H9 (cell line): ENCODE measurements at regions not wholly inside any gene's neighbourhood (a gene's known extent, or its start where the extent isn't known, plus 50 kb on each side); places are given as distances from the start of the nearest gene placed in this dataset.

Experiments used
- DNase-seq: peaks from one replicate; pipeline ENCODE4 v3.0.0-alpha.2; 2017
- H2AFZ ChIP-seq: one replicate; pipeline ENCODE4 v1.6.1; 2013; ENCODE audit warnings: mild to moderate bottlenecking, low read length, control low read depth, moderate library complexity
- H2AK5ac ChIP-seq: 2 replicates; pipeline ENCODE4 v1.6.1; 2013; ENCODE audit warnings: low read length, control low read depth, mixed read lengths; ENCODE audit not compliant: insufficient read length
- H2BK120ac ChIP-seq: one replicate; pipeline ENCODE4 v1.6.1; 2013; ENCODE audit warnings: low read depth, mild to moderate bottlenecking, low read length, control low read depth, inconsistent platforms; ENCODE audit not compliant: poor library complexity, severe bottlenecking
- H2BK12ac ChIP-seq: 2 replicates; pipeline ENCODE4 v1.6.1; 2013; ENCODE audit warnings: low read length, control low read depth, mixed read lengths, low read depth; ENCODE audit not compliant: insufficient read length
- H2BK15ac ChIP-seq: 2 replicates; pipeline ENCODE4 v1.6.1; 2013; ENCODE audit warnings: low read depth, low read length, control low read depth
- H2BK20ac ChIP-seq: one replicate; pipeline ENCODE4 v1.6.1; 2013; ENCODE audit warnings: low read depth, mild to moderate bottlenecking, low read length, control low read depth, inconsistent platforms; ENCODE audit not compliant: poor library complexity, severe bottlenecking
- H2BK5ac ChIP-seq: 2 replicates; pipeline ENCODE4 v1.6.1; 2013; ENCODE audit warnings: low read length, control low read depth, mixed read lengths; ENCODE audit not compliant: insufficient read length
- H3K14ac ChIP-seq: 2 replicates; pipeline ENCODE4 v1.6.1; 2013; ENCODE audit warnings: low read length, control low read depth; ENCODE audit not compliant: insufficient read depth
- H3K18ac ChIP-seq: 2 replicates; pipeline ENCODE4 v1.6.1; 2013; ENCODE audit warnings: low read depth, mild to moderate bottlenecking, mixed read lengths, low read length, control low read depth; ENCODE audit not compliant: insufficient read length
- H3K23ac ChIP-seq: 2 replicates; pipeline ENCODE4 v1.6.1; 2013; ENCODE audit warnings: low read length, control low read depth, mixed read lengths, low read depth; ENCODE audit not compliant: insufficient read length
- H3K23me2 ChIP-seq: 2 replicates; pipeline ENCODE4 v1.6.1; 2013; ENCODE audit warnings: low read depth, mild to moderate bottlenecking, mixed read lengths, low read length, control low read depth; ENCODE audit not compliant: insufficient read length, poor library complexity, severe bottlenecking
- H3K27ac ChIP-seq: 2 replicates; pipeline ENCODE4 v1.5.1; 2013; ENCODE audit warnings: low read length, control low read depth, mixed read lengths, low read depth; ENCODE audit not compliant: insufficient read length
- H3K27me3 ChIP-seq: 2 replicates; pipeline ENCODE4 v1.6.1; 2013; ENCODE audit warnings: low read length, control low read depth, inconsistent platforms; ENCODE audit not compliant: insufficient read depth
- H3K4ac ChIP-seq: 2 replicates; pipeline ENCODE4 v1.6.1; 2013; ENCODE audit warnings: low read depth, mild to moderate bottlenecking, control low read depth, inconsistent platforms, low read length, moderate library complexity
- H3K4me1 ChIP-seq: 2 replicates; pipeline ENCODE4 v1.6.1; 2013; ENCODE audit warnings: low read length, control low read depth, inconsistent platforms; ENCODE audit not compliant: insufficient read depth
- H3K4me2 ChIP-seq: 2 replicates; pipeline ENCODE4 v1.6.1; 2013; ENCODE audit warnings: low read length, control low read depth, mixed read lengths; ENCODE audit not compliant: insufficient read length, insufficient read depth
- H3K56ac ChIP-seq: 2 replicates; pipeline ENCODE4 v1.6.1; 2013; ENCODE audit warnings: low read depth, mild to moderate bottlenecking, mixed read lengths, low read length, control low read depth; ENCODE audit not compliant: insufficient read length
- H3K79me1 ChIP-seq: 2 replicates; pipeline ENCODE4 v1.6.1; 2013; ENCODE audit warnings: low read depth, mild to moderate bottlenecking, moderate library complexity, low read length, control low read depth, inconsistent platforms; ENCODE audit not compliant: insufficient read depth, poor library complexity, severe bottlenecking
- H3K79me2 ChIP-seq: 2 replicates; pipeline ENCODE4 v1.6.1; 2013; ENCODE audit warnings: low read length, control low read depth, inconsistent platforms; ENCODE audit not compliant: insufficient read depth
- H3K9ac ChIP-seq: 2 replicates; pipeline ENCODE4 v1.6.1; 2013; ENCODE audit warnings: low read length, control low read depth, mixed read lengths; ENCODE audit not compliant: insufficient read length; ENCODE audit errors: extremely low read depth
- H3K9me3 ChIP-seq: one replicate; pipeline ENCODE4 v1.6.1; 2013; ENCODE audit warnings: low read depth, low read length, inconsistent platforms; ENCODE audit not compliant: control insufficient read depth
- H3T11ph ChIP-seq: one replicate; pipeline ENCODE4 v1.6.1; 2013; ENCODE audit warnings: mild to moderate bottlenecking, low read length, control low read depth, inconsistent platforms
- H4K20me1 ChIP-seq: one replicate; pipeline ENCODE4 v1.6.1; 2013; ENCODE audit not compliant: control insufficient read depth, insufficient read length, insufficient read depth
- H4K5ac ChIP-seq: 2 replicates; pipeline ENCODE4 v1.6.1; 2013; ENCODE audit warnings: low read depth, mild to moderate bottlenecking, mixed read lengths, low read length, control low read depth; ENCODE audit not compliant: insufficient read length
- H4K8ac ChIP-seq: replicated peaks from 2 replicates; pipeline ENCODE4 v1.6.1; 2013; ENCODE audit warnings: low read length, control low read depth, mixed read lengths, low read depth; ENCODE audit not compliant: insufficient read length
- H4K91ac ChIP-seq: 2 replicates; pipeline ENCODE4 v1.6.1; 2013; ENCODE audit warnings: low read depth, mild to moderate bottlenecking, moderate library complexity, mixed read lengths, low read length, control low read depth; ENCODE audit not compliant: insufficient read length
- H3K27ac Mint-ChIP-seq, 3 experiments: 2 replicates in 2 of 3; 3 replicates in 1 of 3; pipeline ENCODE4 v1.8.0; 2020 to 2021; ENCODE audit warnings: mixed read lengths in 3 of 3, mild to moderate bottlenecking in 1 of 3, moderate library complexity in 1 of 3
- H3K27me3 Mint-ChIP-seq: 2 replicates; pipeline ENCODE4 v1.8.0; 2021; ENCODE audit warnings: low read depth, mild to moderate bottlenecking, moderate library complexity, mixed read lengths
- H3K36me3 Mint-ChIP-seq, 3 experiments: 2 replicates in 2 of 3; 3 replicates in 1 of 3; pipeline ENCODE4 v1.8.0; 2020 to 2021; ENCODE audit warnings: low read depth in 3 of 3, mixed read lengths in 3 of 3; ENCODE audit not compliant: insufficient read depth in 1 of 3
- H3K4me1 Mint-ChIP-seq, 2 experiments: 2 replicates each; pipeline ENCODE4 v1.8.0; 2020; ENCODE audit warnings: mixed read lengths in 2 of 2
- H3K4me3 Mint-ChIP-seq, 2 experiments: 2 replicates in 1 of 2; 3 replicates in 1 of 2; pipeline ENCODE4 v1.8.0; 2020 to 2021; ENCODE audit warnings: mild to moderate bottlenecking in 2 of 2, mixed read lengths in 2 of 2, moderate library complexity in 1 of 2
- H3K9me3 Mint-ChIP-seq, 2 experiments: 2 replicates in 1 of 2; 3 replicates in 1 of 2; pipeline ENCODE4 v1.8.0; 2020; ENCODE audit warnings: mild to moderate bottlenecking in 2 of 2, mixed read lengths in 2 of 2, moderate library complexity in 1 of 2
- WGBS: extraction: QIAGEN DNeasy Blood & Tissue Kit; methylation state at CpG from one replicate; pipeline ENCODE4 v1.1.7; 2013; ENCODE audit warnings: missing lambda C conversion rate, low lambda C conversion rate, mixed read lengths; ENCODE audit not compliant: insufficient read length; ENCODE audit errors: extremely low coverage; 5-methylcytosine and 5-hydroxymethylcytosine counted together
- TF ChIP-seq, protein P1 (sequence below): fragments of 200-600 bp; sonication (generic); conservative IDR thresholded peaks from 3 replicates; pipeline ENCODE4 v1.8.0; 2021; ENCODE audit warnings: antibody characterized with exemption, mild to moderate bottlenecking

DNA sequence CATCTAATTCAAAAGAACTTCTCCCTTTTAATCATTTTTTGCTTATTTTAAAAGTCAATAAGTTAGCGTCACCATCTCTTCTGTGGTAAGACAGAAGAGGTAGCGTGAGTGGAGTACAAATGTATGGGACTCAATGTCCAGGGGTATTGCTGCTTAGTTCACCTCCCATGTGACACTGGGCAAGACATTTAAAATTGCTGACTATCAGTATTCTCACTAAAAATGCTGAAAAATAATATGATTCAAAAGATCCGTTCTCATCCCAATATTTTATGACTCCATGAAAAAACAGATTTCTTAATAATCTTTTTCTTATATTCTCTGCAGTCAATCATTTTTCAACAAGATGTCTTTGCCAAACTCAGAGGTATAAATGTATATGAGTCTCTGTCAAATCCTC lies 68.1 kb upstream of the LRRC4C start:
- H3K27ac Mint-ChIP-seq: no peak overlapping the region
- Histone ChIP-seq H2BK120ac (no peak overlapping the region), H3K4ac (no peak overlapping the region), H3K79me2 (no peaks in the 10 kb centered on the region), H4K20me1 (no peaks in the 10 kb centered on the region), H2BK20ac (no peak overlapping the region), H2BK15ac (no peak overlapping the region), H3T11ph (no peak overlapping the region), H3K14ac (no peak overlapping the region), H3K9ac (no peak overlapping the region), H3K23me2 (no peaks in the 10 kb centered on the region), H4K5ac (no peak overlapping the region), H4K91ac (no peak overlapping the region), H3K27me3 (no peaks in the 10 kb centered on the region), H3K9me3 (no peaks in the 10 kb centered on the region), H3K27ac (no peak overlapping the region), H3K23ac (no peak overlapping the region), H2AK5ac (no peak overlapping the region), H4K8ac (no peak overlapping the region), H3K4me1 (peaks cover under 1% of the 10 kb centered on the region; the same call in 1 of the 2 replicates), H2BK5ac (no peak overlapping the region), H2AFZ (no peak overlapping the region), H3K18ac (no peak overlapping the region), H3K79me1 (no peaks in the 10 kb centered on the region), H3K4me2 (no peak overlapping the region), H2BK12ac (no peak overlapping the region), H3K56ac (no peak overlapping the region)
- H3K9me3 Mint-ChIP-seq: no peaks in the 10 kb centered on the region
- no peak overlapping the region for H3K4me3 Mint-ChIP-seq
- H3K4me1 Mint-ChIP-seq: peaks cover 8 to 9% of the 10 kb centered on the region in 2 experiments
- TF ChIP-seq, protein P1, sequence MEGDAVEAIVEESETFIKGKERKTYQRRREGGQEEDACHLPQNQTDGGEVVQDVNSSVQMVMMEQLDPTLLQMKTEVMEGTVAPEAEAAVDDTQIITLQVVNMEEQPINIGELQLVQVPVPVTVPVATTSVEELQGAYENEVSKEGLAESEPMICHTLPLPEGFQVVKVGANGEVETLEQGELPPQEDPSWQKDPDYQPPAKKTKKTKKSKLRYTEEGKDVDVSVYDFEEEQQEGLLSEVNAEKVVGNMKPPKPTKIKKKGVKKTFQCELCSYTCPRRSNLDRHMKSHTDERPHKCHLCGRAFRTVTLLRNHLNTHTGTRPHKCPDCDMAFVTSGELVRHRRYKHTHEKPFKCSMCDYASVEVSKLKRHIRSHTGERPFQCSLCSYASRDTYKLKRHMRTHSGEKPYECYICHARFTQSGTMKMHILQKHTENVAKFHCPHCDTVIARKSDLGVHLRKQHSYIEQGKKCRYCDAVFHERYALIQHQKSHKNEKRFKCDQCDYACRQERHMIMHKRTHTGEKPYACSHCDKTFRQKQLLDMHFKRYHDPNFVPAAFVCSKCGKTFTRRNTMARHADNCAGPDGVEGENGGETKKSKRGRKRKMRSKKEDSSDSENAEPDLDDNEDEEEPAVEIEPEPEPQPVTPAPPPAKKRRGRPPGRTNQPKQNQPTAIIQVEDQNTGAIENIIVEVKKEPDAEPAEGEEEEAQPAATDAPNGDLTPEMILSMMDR: no peak
- H3K27me3 Mint-ChIP-seq: no peaks in the 10 kb centered on the region
- no CpG with 5 or more reads among the region's 3 CpGs for WGBS
- no peaks in the 10 kb centered on the region for H3K36me3 Mint-ChIP-seq
- no peak for DNase-seq
